ENCODE measurements at regions not wholly inside any gene's neighbourhood (a gene's known extent, or its start where the extent isn't known, plus 50 kb on each side); places are given as distances from the start of the nearest gene placed in this dataset.

DNA sequence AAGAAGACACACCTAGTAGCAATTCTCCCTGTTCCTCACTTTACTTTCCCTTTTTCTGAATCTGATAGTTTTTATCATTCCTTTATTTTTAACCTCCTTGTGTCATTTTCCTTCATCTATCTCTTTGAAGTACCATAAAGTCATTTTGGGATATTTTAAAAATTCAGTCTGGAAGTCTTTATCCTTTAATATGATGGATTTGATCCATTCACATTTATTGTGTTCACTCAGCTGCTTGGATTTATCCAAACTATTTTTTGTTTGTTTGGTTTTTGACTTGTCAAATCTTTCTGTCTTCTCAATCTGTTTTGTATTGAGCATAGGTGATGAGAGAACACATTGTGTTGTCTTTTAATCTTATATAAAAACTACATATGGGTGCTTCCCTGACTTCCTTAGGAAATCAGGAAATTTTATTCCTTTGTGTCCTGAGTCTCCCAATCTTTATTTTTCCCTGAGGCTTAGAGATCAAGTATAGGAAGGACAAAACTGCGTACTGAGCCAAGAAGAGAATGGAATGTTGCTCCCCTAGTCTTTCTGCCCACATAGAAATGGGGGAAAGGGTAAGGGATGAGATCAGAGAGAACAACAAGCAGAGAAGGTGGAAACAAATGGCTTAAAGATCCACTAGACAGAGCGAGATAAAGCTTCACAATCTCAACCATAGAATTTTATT lies 132.7 kb upstream of the HABP2 start:
- BruUV-seq (replicated peaks) = no TSS peak
- no peak for DNase-seq (ENCODE audit: low read depth, low spot score)
- intact Hi-C loops (cut with micrococcal nuclease; ENCODE audit: unreplicated experiment) = no loop called here

DNA sequence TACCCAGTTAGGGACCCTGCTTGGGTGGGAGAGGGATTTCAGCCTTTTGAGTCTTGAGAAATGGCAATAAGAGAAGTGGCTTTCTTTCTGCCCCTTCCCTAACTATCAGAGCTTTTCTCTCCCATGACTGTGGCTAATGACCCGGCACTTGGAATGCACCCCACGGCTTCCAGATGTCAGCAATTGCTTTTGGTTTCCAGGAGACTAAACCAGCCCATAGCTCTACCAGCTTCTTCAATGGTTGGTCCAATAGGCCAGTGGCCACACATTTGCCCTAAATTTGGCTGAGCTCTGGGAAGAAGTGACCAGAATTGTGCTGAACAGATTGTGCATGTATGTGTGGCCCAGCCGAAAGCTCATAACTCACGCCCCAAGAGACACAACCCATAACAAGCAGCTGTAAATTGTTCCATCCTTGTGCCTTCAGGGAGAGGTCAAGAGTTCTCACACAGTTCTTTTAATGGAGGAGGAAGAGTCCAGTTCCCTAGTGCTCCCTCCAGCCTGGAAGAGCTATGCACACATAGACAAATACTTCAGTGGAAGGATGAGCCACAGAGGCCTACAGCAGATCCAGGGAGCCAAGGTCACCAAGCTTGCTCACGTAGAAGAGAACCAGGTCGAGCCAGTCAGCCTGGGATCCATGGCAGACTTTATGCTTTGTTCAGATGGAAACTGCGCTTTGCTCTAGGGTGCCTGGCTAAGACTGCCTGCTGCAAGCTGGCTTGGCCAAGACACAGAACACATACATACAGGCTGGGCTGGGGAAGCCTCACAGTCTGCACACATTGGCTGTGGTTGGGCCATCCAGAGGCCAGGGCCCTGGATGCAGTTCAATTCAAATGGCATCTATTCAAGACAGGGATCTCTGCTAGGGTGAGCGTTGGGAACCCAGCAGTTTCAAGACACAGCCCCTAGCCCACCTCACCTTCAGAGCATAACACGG lies 131.8 kb upstream of the HABP2 start:
- intact Hi-C loops (cut with micrococcal nuclease; ENCODE audit: unreplicated experiment) = no loop called here
- in situ Hi-C loops (cut with HindIII; ENCODE audit: low pct_unique_long_range_greater_than_20kb, low sequenced_read_pairs) = no loop called here
- H3K27me3 ChIP-seq (ENCODE audit: control insufficient read depth, insufficient read depth, low read length) = peaks cover 8% of the 10 kb centered on the region
- DNase-seq (ENCODE audit: low read depth, low spot score) (no peak), ATAC-seq (no peak)
- no peak for TF ChIP-seq SIN3A (IDR thresholded peaks at IDR 0.05; ENCODE audit: borderline replicate concordance, insufficient read depth, low read depth, low read length)
- TF ChIP-seq, protein P1, sequence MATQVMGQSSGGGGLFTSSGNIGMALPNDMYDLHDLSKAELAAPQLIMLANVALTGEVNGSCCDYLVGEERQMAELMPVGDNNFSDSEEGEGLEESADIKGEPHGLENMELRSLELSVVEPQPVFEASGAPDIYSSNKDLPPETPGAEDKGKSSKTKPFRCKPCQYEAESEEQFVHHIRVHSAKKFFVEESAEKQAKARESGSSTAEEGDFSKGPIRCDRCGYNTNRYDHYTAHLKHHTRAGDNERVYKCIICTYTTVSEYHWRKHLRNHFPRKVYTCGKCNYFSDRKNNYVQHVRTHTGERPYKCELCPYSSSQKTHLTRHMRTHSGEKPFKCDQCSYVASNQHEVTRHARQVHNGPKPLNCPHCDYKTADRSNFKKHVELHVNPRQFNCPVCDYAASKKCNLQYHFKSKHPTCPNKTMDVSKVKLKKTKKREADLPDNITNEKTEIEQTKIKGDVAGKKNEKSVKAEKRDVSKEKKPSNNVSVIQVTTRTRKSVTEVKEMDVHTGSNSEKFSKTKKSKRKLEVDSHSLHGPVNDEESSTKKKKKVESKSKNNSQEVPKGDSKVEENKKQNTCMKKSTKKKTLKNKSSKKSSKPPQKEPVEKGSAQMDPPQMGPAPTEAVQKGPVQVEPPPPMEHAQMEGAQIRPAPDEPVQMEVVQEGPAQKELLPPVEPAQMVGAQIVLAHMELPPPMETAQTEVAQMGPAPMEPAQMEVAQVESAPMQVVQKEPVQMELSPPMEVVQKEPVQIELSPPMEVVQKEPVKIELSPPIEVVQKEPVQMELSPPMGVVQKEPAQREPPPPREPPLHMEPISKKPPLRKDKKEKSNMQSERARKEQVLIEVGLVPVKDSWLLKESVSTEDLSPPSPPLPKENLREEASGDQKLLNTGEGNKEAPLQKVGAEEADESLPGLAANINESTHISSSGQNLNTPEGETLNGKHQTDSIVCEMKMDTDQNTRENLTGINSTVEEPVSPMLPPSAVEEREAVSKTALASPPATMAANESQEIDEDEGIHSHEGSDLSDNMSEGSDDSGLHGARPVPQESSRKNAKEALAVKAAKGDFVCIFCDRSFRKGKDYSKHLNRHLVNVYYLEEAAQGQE (IDR thresholded peaks at IDR 0.05; ENCODE audit: insufficient read depth in 1 of 2, low read depth in 2 of 2, low read length in 1 of 2) = no peak
- TF ChIP-seq, protein P2, sequence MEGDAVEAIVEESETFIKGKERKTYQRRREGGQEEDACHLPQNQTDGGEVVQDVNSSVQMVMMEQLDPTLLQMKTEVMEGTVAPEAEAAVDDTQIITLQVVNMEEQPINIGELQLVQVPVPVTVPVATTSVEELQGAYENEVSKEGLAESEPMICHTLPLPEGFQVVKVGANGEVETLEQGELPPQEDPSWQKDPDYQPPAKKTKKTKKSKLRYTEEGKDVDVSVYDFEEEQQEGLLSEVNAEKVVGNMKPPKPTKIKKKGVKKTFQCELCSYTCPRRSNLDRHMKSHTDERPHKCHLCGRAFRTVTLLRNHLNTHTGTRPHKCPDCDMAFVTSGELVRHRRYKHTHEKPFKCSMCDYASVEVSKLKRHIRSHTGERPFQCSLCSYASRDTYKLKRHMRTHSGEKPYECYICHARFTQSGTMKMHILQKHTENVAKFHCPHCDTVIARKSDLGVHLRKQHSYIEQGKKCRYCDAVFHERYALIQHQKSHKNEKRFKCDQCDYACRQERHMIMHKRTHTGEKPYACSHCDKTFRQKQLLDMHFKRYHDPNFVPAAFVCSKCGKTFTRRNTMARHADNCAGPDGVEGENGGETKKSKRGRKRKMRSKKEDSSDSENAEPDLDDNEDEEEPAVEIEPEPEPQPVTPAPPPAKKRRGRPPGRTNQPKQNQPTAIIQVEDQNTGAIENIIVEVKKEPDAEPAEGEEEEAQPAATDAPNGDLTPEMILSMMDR (IDR thresholded peaks at IDR 0.05) = no peak
- no peak for TF ChIP-seq POLR2AphosphoS5 (IDR thresholded peaks at IDR 0.05; ENCODE audit: low read depth, low read length)
- H3K4me1 ChIP-seq (ENCODE audit: control insufficient read depth, insufficient read depth, low read length) = no peaks in the 10 kb centered on the region
- no peak overlapping the region for H3K27ac ChIP-seq (ENCODE audit: low read length)
- no peaks in the 10 kb centered on the region for H3K36me3 ChIP-seq (ENCODE audit: control insufficient read depth, insufficient read depth, low read length)
- H3K9me3 ChIP-seq (ENCODE audit: control insufficient read depth, insufficient read depth, low read depth, low read length) = peaks cover 16% of the 10 kb centered on the region; the same call in 1 of the 2 replicates
- BruUV-seq (replicated peaks) = no TSS peak
- CTCF ChIA-PET = no interaction called here
- POLR2A ChIA-PET = no interaction called here
- no peak overlapping the region for H3K4me3 ChIP-seq (ENCODE audit: low read depth in 2 of 2, low read length in 2 of 2)

More for the DNA sequence above, 132.7 kb upstream of the HABP2 start:
- Histone ChIP-seq H3K9me3 (ENCODE audit: control insufficient read depth, insufficient read depth, low read depth, low read length) (peaks cover 16% of the 10 kb centered on the region; the same call in 1 of the 2 replicates), H3K4me1 (ENCODE audit: control insufficient read depth, insufficient read depth, low read length) (no peaks in the 10 kb centered on the region), H3K27me3 (ENCODE audit: control insufficient read depth, insufficient read depth, low read length) (peaks cover 14% of the 10 kb centered on the region), H3K27ac (ENCODE audit: low read length) (no peak overlapping the region), H3K36me3 (ENCODE audit: control insufficient read depth, insufficient read depth, low read length) (no peaks in the 10 kb centered on the region), H3K4me3 (ENCODE audit: low read depth in 2 of 2, low read length in 2 of 2) (no peak overlapping the region)
- TF ChIP-seq TCF7L2 (IDR thresholded peaks at IDR 0.05; ENCODE audit: low read depth, low read length) (no peak), POLR2AphosphoS5 (IDR thresholded peaks at IDR 0.05; ENCODE audit: low read depth, low read length) (no peak), SIN3A (IDR thresholded peaks at IDR 0.05; ENCODE audit: borderline replicate concordance, insufficient read depth, low read depth, low read length) (no peak)
- TF ChIP-seq, protein P2 (IDR thresholded peaks at IDR 0.05) = no peak
- TF ChIP-seq, protein P1 (IDR thresholded peaks at IDR 0.05; ENCODE audit: insufficient read depth in 1 of 2, low read depth in 2 of 2, low read length in 1 of 2) = no peak
- in situ Hi-C loops (cut with HindIII; ENCODE audit: low pct_unique_long_range_greater_than_20kb, low sequenced_read_pairs) = no loop called here
- CTCF ChIA-PET = no interaction called here
- POLR2A ChIA-PET = no interaction called here
- no peak for ATAC-seq
